Hematopoietic multipotent progenitor cell treated with erythropoietin and hydrocortisone succinate and interleukin-3 and kit ligand, for 4 days (in vitro differentiated cells): ENCODE measurements at regions not wholly inside any gene's neighbourhood (a gene's known extent, or its start where the extent isn't known, plus 50 kb on each side); places are given as distances from the start of the nearest gene placed in this dataset.

ENCODE experiments used
- DNase-seq: peaks from one replicate; pipeline ENCODE4 v3.0.0-alpha.2; 2015

GRCh38 chr14:49463146-49463545 lies 123.0 kb downstream of the RPS29 start:
- DNase-seq = no peak

DNA sequence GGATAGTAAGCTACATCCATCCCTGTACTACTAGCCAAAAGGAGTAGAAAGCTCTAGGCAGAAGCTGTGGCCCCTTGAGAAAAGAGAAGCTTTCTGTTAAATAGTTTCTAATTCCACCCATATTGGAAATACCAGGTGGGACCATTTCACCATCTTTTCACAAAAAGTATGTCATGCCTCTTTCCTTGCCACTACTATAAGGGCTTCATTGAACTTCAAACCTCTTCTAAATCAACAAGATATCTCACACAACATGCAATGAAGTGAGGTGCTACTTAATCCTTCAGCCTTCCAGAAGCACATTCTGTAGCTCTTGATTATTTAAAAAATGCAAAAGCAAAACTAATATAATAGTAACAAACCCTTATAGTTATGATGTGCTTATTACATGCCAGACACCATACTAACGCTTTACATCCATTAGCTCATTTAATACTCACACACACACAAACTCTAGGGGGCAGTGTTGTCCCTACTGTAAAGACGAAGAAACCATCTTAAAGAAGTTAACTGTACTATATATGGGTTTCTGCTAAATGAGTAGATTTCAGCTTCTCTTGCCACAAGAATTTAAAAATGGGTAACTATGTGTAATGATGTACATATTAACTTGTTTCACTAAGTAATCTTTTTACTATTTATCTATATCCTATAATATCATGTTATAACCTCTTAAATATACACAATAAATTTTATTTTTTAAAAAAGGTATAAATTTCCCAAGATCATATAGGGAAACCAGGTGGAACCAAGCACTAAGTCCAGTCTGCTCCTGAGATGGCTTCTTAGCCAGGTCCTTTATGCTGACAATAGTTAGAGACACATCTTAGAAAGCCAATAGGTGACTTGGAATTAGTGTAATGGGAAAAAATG lies 124.4 kb downstream of the RPS29 start:
- peak; percentile 94 for DNase-seq

DNA sequence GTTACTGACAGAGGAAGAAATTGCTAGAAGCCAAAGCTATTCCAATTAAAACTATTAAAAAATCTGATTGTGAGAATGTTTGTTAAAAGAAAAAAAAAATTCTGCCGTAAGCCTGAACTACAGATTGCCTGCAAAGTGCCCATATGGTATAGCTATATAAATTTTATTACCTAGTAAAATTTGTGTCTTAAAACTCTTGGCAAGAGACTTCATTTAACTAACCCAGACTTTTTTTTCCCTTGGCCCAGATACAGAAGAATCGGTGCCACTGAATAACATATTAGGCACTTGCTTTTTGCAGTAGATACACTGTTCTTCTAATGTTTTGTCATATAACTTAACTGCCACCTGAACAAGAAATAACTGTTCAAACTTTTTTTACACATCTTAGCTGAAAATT lies 125.5 kb downstream of the RPS29 start:
- DNase-seq = no peak

GRCh38 chr14:49456589-49456988 lies 129.6 kb downstream of the RPS29 start:
- no peak for DNase-seq

- no peak for DNase-seq
Observed at GRCh38 chr14:49451938-49452337, 134.2 kb downstream of the RPS29 start.

DNA sequence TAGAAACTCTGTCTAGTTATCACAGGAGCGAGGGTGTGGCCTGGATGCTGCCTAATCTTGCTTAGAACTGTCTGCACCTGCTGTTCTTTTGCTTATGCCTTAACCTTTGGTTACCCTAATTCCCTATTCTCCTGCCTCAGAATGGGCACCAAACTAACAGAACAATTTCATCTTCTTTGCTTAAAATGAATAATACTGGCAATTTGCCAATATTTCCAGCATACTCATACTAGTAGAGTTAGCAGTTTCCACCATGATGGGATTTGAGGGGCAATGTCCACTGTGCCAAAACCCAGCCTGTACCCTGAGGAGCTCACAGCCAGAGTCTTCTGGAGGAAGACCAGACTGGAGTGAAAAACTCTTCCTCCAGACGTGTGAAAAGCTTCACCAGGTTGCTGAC lies 136.4 kb downstream of the RPS29 start:
- no peak for DNase-seq

- no peak for DNase-seq
Observed at GRCh38 chr14:49447540-49448107, 138.6 kb downstream of the RPS29 start.

- no peak for DNase-seq
Observed at GRCh38 chr14:49446801-49447200, 139.4 kb downstream of the RPS29 start.

GRCh38 chr14:49438256-49438770 lies 147.9 kb downstream of the RPS29 start:
- DNase-seq = no peak

- no peak for DNase-seq
Observed at GRCh38 chr14:49428076-49428475, 158.1 kb downstream of the RPS29 start.

- DNase-seq = no peak
Observed at GRCh38 chr14:49427117-49427516, 159.1 kb downstream of the RPS29 start.

GRCh38 chr14:49425921-49426320 lies 160.3 kb downstream of the RPS29 start:
- no peak for DNase-seq

DNA sequence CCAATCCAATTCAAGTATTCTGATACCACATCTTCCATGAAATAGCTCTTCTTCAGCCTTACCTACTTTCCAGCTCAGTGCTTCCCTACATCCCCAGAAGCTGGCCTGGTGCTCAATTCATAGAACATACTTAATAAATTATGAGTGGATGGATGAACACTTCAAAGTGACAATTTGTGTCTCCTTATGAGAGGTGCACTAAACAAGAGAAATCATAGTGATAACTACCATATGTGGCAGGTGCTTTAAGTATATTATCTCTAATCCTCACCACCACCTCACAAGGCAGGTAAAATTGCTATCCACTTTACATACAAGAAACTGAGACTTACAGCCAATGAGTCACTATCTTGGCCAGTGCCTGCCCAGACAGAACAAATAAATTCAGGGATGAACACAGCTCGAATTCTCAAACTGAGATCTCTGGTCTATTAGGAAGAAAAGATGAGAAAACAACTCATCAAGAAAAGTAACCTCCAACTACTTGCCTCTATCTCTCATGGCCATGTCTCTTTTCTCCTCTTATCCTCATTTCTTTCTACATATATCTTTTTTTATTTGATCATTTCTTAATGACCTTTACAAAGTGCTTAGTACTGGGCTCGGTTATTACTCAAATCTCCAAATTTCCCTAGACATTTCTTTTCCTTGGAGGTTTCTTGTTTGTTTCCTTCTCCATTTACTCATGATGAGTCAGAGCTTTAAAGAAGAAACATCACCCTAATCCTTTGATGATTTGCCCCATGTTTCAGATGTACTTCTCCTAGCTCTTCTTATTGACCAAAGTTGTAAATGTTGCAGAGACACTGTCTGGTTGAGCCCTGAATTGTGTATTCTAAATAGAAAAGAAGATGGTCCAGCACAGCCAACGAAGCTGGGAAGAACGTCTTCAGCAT lies 161.5 kb downstream of the RPS29 start:
- no peak for DNase-seq

DNA sequence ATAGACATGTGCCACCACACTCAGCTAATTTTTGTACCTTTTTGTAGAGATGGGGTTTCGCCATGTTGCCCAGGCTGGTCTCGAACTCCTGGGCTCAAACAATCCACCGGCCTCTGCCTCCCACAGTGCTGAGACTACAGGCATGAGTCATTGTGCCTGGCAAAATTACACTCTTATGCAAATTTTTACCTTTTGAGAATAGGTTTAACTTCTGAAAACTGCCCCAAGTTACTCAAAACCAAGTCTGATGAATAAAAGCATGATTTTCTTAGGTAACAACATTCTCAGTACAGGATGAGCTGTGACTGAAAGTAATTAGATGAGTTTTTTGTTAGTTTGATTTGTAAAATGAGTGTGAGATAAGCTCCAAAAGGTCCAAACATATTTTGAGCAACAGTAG lies 166.0 kb downstream of the RPS29 start:
- no peak for DNase-seq

DNA sequence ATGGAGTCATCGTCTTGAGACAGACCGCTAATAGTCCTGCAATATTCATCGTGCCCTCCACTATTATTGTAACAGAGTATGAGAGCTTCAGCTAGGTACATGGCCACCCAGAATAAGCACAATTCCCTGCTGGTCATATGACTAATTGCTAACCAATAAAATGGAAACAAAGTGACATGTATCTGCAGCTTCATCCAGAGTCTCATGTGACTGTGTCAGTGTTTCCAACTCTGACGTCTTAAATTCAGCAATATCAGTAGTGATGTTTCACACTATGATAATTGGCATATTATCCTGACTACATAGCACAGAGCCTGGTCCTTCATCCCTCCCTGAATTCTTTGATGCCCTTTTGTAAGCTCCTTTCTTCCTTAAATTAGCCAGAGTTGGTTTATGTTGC lies 167.4 kb downstream of the RPS29 start:
- DNase-seq = no peak

GRCh38 chr14:49417790-49418189 lies 168.4 kb downstream of the RPS29 start:
- no peak for DNase-seq

GRCh38 chr14:49408187-49408933 lies 177.8 kb downstream of the RPS29 start:
- DNase-seq = peak; percentile 3

- DNase-seq = no peak
Observed at GRCh38 chr14:49405291-49405690, 180.9 kb downstream of the RPS29 start.

DNA sequence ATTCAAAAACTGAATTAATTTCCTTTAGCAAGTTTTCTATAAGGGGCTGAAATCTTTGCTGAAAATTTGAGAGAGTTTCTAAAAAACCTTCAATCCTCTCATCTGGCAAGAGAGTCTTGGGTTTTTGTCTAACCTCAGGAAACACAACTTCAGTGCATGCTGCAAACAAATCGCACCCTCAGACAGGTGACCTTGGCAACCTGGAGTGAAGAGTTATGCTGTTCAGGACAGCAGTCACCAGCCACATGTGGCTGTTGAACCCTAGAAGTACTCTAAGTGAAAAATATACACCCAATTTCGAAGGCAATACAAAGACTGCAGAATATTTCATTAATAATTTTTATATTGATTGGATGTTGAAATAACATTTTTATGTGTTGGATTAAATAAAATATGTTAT lies 184.8 kb downstream of the RPS29 start:
- DNase-seq = no peak

DNA sequence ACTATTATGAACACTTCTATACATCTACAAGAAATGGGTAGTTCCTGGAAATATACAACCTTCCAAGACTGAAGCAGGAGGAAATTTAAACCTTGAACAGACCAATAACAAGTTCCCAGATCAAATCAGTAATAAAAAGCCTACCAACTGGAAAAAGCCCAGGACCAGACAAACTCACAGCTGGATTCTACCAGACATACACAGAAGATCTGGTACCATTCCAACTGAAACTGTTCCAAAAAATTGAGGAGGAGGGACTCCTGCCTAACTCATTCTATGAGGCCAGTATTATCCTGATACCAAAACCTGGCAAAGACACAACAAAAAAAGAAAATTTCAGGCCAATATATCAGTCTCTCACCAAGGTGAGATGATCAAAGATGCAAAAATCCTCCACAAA lies 189.4 kb downstream of the RPS29 start:
- no peak for DNase-seq

DNA sequence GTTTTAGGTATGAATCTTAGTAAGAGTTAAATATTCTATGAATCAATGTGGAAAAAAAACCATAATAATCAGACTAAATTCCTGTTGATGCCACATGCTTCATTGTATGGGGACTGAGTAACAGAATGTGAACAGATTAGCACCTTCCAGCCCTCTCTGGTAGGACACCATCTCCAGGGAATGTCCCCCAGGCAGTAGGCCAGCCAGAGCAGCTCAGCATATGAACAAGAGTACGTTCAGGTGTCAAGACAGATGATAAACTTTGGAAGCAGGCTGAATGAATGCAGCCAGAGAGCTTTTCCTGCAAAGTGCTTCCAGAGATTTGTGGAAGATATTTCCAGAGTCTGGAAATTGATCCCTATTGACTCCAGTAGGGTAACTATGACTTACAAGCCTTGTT lies 204.4 kb downstream of the RPS29 start:
- DNase-seq = no peak

DNA sequence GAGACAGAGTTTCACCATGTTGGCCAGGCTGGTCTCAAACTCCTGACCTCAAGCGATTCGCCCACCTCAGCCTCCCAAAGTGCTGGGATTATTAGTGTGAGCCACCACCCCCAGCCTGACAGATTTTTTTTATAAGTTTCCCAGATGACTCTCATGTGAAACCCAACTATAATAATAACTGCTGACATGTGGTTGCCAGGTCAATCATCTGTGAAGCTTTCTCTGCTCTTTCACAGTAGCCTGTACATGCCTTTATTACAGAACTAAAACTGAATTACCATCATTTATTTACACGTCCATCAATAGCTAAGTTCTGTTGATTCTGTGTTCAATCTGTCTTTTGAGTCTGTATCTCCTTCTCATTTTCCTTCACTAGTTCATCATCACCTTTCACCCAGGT lies 218.5 kb downstream of the RPS29 start:
- no peak for DNase-seq

DNA sequence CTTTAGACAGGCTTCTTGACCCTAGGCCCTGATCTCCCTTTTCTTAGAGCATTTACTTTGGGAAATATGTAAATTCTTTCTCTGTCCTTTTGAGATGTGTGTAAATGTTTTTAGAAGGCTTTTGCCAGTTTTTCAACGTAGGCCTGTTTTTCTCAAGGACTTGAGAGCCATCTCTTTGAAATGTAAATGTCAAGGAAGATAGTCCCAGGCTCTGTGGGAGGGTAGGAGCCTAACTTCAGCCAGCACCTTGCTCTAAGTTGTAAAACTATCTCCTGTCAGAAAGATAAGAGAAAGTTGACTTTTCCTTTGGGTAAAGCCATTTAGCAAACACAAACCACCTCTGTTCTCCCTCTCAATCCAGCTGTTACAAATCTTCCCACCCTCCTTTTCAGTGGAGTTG lies 219.8 kb downstream of the RPS29 start:
- no peak for DNase-seq
